Panc1 (cell line): ENCODE measurements at regions not wholly inside any gene's neighbourhood (a gene's known extent, or its start where the extent isn't known, plus 50 kb on each side); places are given as distances from the start of the nearest gene placed in this dataset.

Experiments
- ATAC-seq: fragments of 200-7000 bp; cut with Tn5 transposase; 2 replicates; pipeline ENCODE4 v1.9.1; 2020; ENCODE audit warnings: mild to moderate bottlenecking, moderate library complexity
- BruUV-seq: library from RNA; stranded (reverse); fragments of 400-500 nt; replicated peaks from 2 replicates; lab custom pipeline; 2021; lab: Mats Ljungman, UMichigan
- CTCF ChIA-PET: fragments of 300-600 bp; sonication (Branson Sonifier 250); formaldehyde crosslinking; loops from one replicate; lab custom pipeline; 2022; ENCODE audit warnings: antibody characterized with exemption; lab: Charles Lee
- POLR2A ChIA-PET: fragments of 300-600 bp; sonication (Branson Sonifier 250); formaldehyde crosslinking; loops from one replicate; lab custom pipeline; 2022; ENCODE audit warnings: antibody characterized with exemption; lab: Charles Lee
- DNase-seq: peaks from one replicate; pipeline ENCODE4 v3.0.0-alpha.2; 2010; ENCODE audit warnings: low read depth, low spot score
- H3K27ac ChIP-seq: 2 replicates; pipeline ENCODE4 v1.5.1; 2011; ENCODE audit warnings: mild to moderate bottlenecking, low read length, inconsistent platforms
- H3K27me3 ChIP-seq: fragments of 200-500 bp; sonication (Bioruptor generic); 2 replicates; pipeline ENCODE4 v1.6.0; 2014; ENCODE audit warnings: low read length, inconsistent platforms; ENCODE audit not compliant: control insufficient read depth, insufficient read depth
- H3K36me3 ChIP-seq: fragments of 200-500 bp; sonication (Bioruptor generic); 2 replicates; pipeline ENCODE4 v1.5.1; 2014; ENCODE audit warnings: inconsistent platforms, mild to moderate bottlenecking, low read length, moderate library complexity; ENCODE audit not compliant: control insufficient read depth, insufficient read depth
- H3K4me1 ChIP-seq: 2 replicates; pipeline ENCODE4 v1.5.1; 2011; ENCODE audit warnings: inconsistent platforms, mild to moderate bottlenecking, low read length, moderate library complexity; ENCODE audit not compliant: control insufficient read depth, insufficient read depth
- H3K4me3 ChIP-seq, 2 experiments: 2 replicates each; pipeline ENCODE4 v1.5.1; 2011 to 2012; ENCODE audit warnings: low read depth in 2 of 2, low read length in 2 of 2, mild to moderate bottlenecking in 2 of 2, inconsistent platforms in 1 of 2, moderate library complexity in 1 of 2
- H3K9me3 ChIP-seq: fragments of 200-500 bp; sonication (Bioruptor generic); 2 replicates; pipeline ENCODE4 v1.5.1; 2014; ENCODE audit warnings: low read depth, mild to moderate bottlenecking, inconsistent platforms, low read length, moderate library complexity; ENCODE audit not compliant: control insufficient read depth, insufficient read depth
- CTCF ChIP-seq: fragments of 450-650 bp; IDR thresholded peaks from 2 replicates; pipeline ENCODE4 v1.5.1; 2017; ENCODE audit warnings: mild to moderate bottlenecking
- POLR2AphosphoS5 ChIP-seq: IDR thresholded peaks from 2 replicates; pipeline ENCODE4 v1.6.1; 2012; ENCODE audit warnings: mild to moderate bottlenecking, low read depth, low read length, moderate library complexity
- REST ChIP-seq, 2 experiments: IDR thresholded peaks; 2 replicates each; pipeline ENCODE4 v1.6.1; 2011 to 2012; ENCODE audit warnings: low read depth in 2 of 2, control low read depth in 1 of 2, low read length in 1 of 2, mild to moderate bottlenecking in 1 of 2, moderate library complexity in 1 of 2; ENCODE audit not compliant: insufficient read depth in 1 of 2
- SIN3A ChIP-seq: IDR thresholded peaks from 2 replicates; pipeline ENCODE4 v1.6.1; 2012; ENCODE audit warnings: low read depth, mild to moderate bottlenecking, low read length, moderate library complexity, borderline replicate concordance; ENCODE audit not compliant: insufficient read depth
- TCF7L2 ChIP-seq: IDR thresholded peaks from 2 replicates; pipeline ENCODE4 v1.6.1; 2011; ENCODE audit warnings: mild to moderate bottlenecking, low read depth, low read length, inconsistent platforms
- in situ Hi-C: cut with HindIII; loops from 2 replicates; pipeline ENCODE4 v1.10.0; 2016; ENCODE audit warnings: low sequenced_read_pairs, low pct_unique_long_range_greater_than_20kb
- intact Hi-C: fragments of 100-400 bp; cut with micrococcal nuclease; formaldehyde crosslinking; loops from one replicate; pipeline ENCODE4 v1.10.0; 2022; ENCODE audit not compliant: unreplicated experiment

GRCh38 chr1:5737081-5737480, 255.1 kb downstream of the NPHP4 start:
- TF ChIP-seq REST (IDR thresholded peaks at IDR 0.05; ENCODE audit: insufficient read depth in 1 of 2, low read depth in 2 of 2, low read length in 1 of 2) (no peak), SIN3A (no peak), TCF7L2 (no peak), CTCF (no peak), POLR2AphosphoS5 (no peak)
- Histone ChIP-seq H3K27ac (no peak overlapping the region), H3K4me3 (no peak overlapping the region), H3K27me3 (peaks cover 11% of the 10 kb centered on the region; the same call in 1 of the 2 replicates), H3K36me3 (no peaks in the 10 kb centered on the region), H3K9me3 (no peaks in the 10 kb centered on the region), H3K4me1 (no peaks in the 10 kb centered on the region)
- POLR2A ChIA-PET = no interaction called here
- in situ Hi-C loops (no loop called here), intact Hi-C loops (no loop called here)
- CTCF ChIA-PET = no interaction called here
- no peak for DNase-seq
- ATAC-seq = no peak
- BruUV-seq = no TSS peak

- TF ChIP-seq CTCF = no peak
- TF ChIP-seq REST (IDR thresholded peaks at IDR 0.05; ENCODE audit: insufficient read depth in 1 of 2, low read depth in 2 of 2, low read length in 1 of 2) = no peak
- no peak for TF ChIP-seq TCF7L2
- no peak for TF ChIP-seq POLR2AphosphoS5
- intact Hi-C loops (no loop called here), in situ Hi-C loops (no loop called here)
- ATAC-seq (no peak), DNase-seq (no peak)
- Histone ChIP-seq H3K27ac (no peak overlapping the region), H3K9me3 (no peaks in the 10 kb centered on the region), H3K4me3 (no peak overlapping the region), H3K27me3 (0 out of 2 replicates have a peak, but pooled peaks cover 3% of the 10 kb centered on the region), H3K36me3 (no peaks in the 10 kb centered on the region), H3K4me1 (no peaks in the 10 kb centered on the region)
- BruUV-seq = no TSS peak
- ChIA-PET CTCF (no interaction called here), POLR2A (no interaction called here)
Measured at GRCh38 chr1:5734996-5735395, 257.2 kb downstream of the NPHP4 start.
